Endodermal cell (in vitro differentiated cells): ENCODE measurements at regions not wholly inside any gene's neighbourhood (a gene's known extent, or its start where the extent isn't known, plus 50 kb on each side); places are given as distances from the start of the nearest gene placed in this dataset.

Experiments used
- DNase-seq: peaks from one replicate; pipeline ENCODE4 v3.0.0-alpha.2; 2017
- H3K27ac ChIP-seq: 2 replicates; pipeline ENCODE4 v1.5.1; 2013; ENCODE audit warnings: mild to moderate bottlenecking, low read depth, low read length, moderate library complexity
- H3K27me3 ChIP-seq: 2 replicates; pipeline ENCODE4 v1.6.1; 2013; ENCODE audit warnings: mild to moderate bottlenecking, low read length, moderate library complexity; ENCODE audit not compliant: insufficient read depth, control insufficient read depth, poor library complexity, severe bottlenecking
- H3K36me3 ChIP-seq: 2 replicates; pipeline ENCODE4 v1.7.0; 2013; ENCODE audit warnings: mild to moderate bottlenecking, low read length, moderate library complexity; ENCODE audit not compliant: control insufficient read depth, insufficient read depth
- H3K4me1 ChIP-seq: one replicate; pipeline ENCODE4 v1.7.0; 2013; ENCODE audit warnings: low read length; ENCODE audit not compliant: control insufficient read depth, insufficient read depth
- H3K4me3 ChIP-seq: 2 replicates; pipeline ENCODE4 v1.5.1; 2013; ENCODE audit warnings: mild to moderate bottlenecking, low read length, moderate library complexity
- H3K9ac ChIP-seq: 2 replicates; pipeline ENCODE4 v1.6.1; 2013; ENCODE audit warnings: mild to moderate bottlenecking, low read length, moderate library complexity; ENCODE audit not compliant: poor library complexity, severe bottlenecking; ENCODE audit errors: extremely low read depth
- H3K9me3 ChIP-seq: 2 replicates; pipeline ENCODE4 v1.6.1; 2013; ENCODE audit warnings: mild to moderate bottlenecking, low read length, moderate library complexity; ENCODE audit not compliant: control insufficient read depth
- H3K27ac Mint-ChIP-seq: 2 replicates; pipeline ENCODE4 v1.8.0; 2020; ENCODE audit warnings: mixed read lengths
- H3K27me3 Mint-ChIP-seq: 2 replicates; pipeline ENCODE4 v1.8.0; 2021; ENCODE audit warnings: mild to moderate bottlenecking, mixed read lengths; ENCODE audit not compliant: insufficient read depth
- H3K36me3 Mint-ChIP-seq: 2 replicates; pipeline ENCODE4 v1.8.0; 2020; ENCODE audit warnings: low read depth, mixed read lengths
- H3K4me1 Mint-ChIP-seq: 2 replicates; pipeline ENCODE4 v1.8.0; 2020; ENCODE audit warnings: mixed read lengths
- H3K4me3 Mint-ChIP-seq: 2 replicates; pipeline ENCODE4 v1.8.0; 2020; ENCODE audit warnings: mild to moderate bottlenecking, moderate library complexity, mixed read lengths
- H3K9me3 Mint-ChIP-seq: 2 replicates; pipeline ENCODE4 v1.8.0; 2020; ENCODE audit warnings: mild to moderate bottlenecking, mixed read lengths
- CTCF ChIP-seq: fragments of 200-600 bp; sonication (generic); conservative IDR thresholded peaks from 2 replicates; pipeline ENCODE4 v1.5.0; 2021; ENCODE audit warnings: antibody characterized with exemption, mild to moderate bottlenecking
- WGBS, 2 experiments: methylation state at CpG; one replicate each; pipeline versions ENCODE4 v1.1.5 to v1.1.7; 2013; ENCODE audit warnings: missing lambda C conversion rate in 2 of 2, mixed read lengths in 1 of 2; ENCODE audit not compliant: insufficient coverage in 1 of 2, insufficient read length in 1 of 2; 5-methylcytosine and 5-hydroxymethylcytosine counted together

GRCh38 chr2:196251132-196251531, 79.8 kb upstream of the STK17B start:
- H3K9me3 ChIP-seq, result no peaks in the 10 kb centered on the region
- no peak for DNase-seq
- Mint-ChIP-seq H3K27me3 (no peaks in the 10 kb centered on the region), H3K36me3 (peaks cover 7% of the 10 kb centered on the region), H3K27ac (no peak overlapping the region), H3K9me3 (no peaks in the 10 kb centered on the region), H3K4me1 (no peaks in the 10 kb centered on the region), H3K4me3 (no peak overlapping the region)
- no peaks in the 10 kb centered on the region for H3K4me1 ChIP-seq
- no peak overlapping the region for H3K9ac ChIP-seq
- no peak overlapping the region for H3K4me3 ChIP-seq
- no peaks in the 10 kb centered on the region for H3K36me3 ChIP-seq
- no peaks in the 10 kb centered on the region for H3K27me3 ChIP-seq
- H3K27ac ChIP-seq, result no peak overlapping the region
- TF ChIP-seq CTCF, result no peak
- 87 to 90% methylated on average over 3 of the region's 3 CpGs for WGBS, 2 experiments

- H3K4me1 ChIP-seq, result no peaks in the 10 kb centered on the region
- WGBS, 2 experiments, result 95 to 100% methylated on average over 1 of the region's 1 CpG
- H3K4me3 ChIP-seq, result no peak overlapping the region
- no peak overlapping the region for H3K27ac Mint-ChIP-seq
- H3K9me3 ChIP-seq, result no peaks in the 10 kb centered on the region
- H3K27me3 Mint-ChIP-seq, result no peaks in the 10 kb centered on the region
- H3K27me3 ChIP-seq, result no peaks in the 10 kb centered on the region
- H3K9ac ChIP-seq, result no peak overlapping the region
- H3K4me1 Mint-ChIP-seq, result no peaks in the 10 kb centered on the region
- TF ChIP-seq CTCF, result no peak
- H3K36me3 Mint-ChIP-seq, result peaks cover 7% of the 10 kb centered on the region
- no peaks in the 10 kb centered on the region for H3K9me3 Mint-ChIP-seq
- no peak overlapping the region for H3K27ac ChIP-seq
- DNase-seq, result no peak
- H3K4me3 Mint-ChIP-seq, result no peak overlapping the region
- no peaks in the 10 kb centered on the region for H3K36me3 ChIP-seq
Measured at GRCh38 chr2:196252408-196253115, 81.2 kb upstream of the STK17B start.

GRCh38 chr2:196253116-196253480, 81.7 kb upstream of the STK17B start:
- DNase-seq, result no peak
- H3K9me3 Mint-ChIP-seq, result no peaks in the 10 kb centered on the region
- Histone ChIP-seq H3K4me3 (no peak overlapping the region), H3K27ac (no peak overlapping the region), H3K27me3 (no peaks in the 10 kb centered on the region), H3K9ac (no peak overlapping the region), H3K36me3 (no peaks in the 10 kb centered on the region), H3K4me1 (no peaks in the 10 kb centered on the region), H3K9me3 (no peaks in the 10 kb centered on the region)
- H3K36me3 Mint-ChIP-seq, result peaks cover 7% of the 10 kb centered on the region
- H3K27ac Mint-ChIP-seq, result no peak overlapping the region
- TF ChIP-seq CTCF, result no peak
- no peaks in the 10 kb centered on the region for H3K27me3 Mint-ChIP-seq
- no peaks in the 10 kb centered on the region for H3K4me1 Mint-ChIP-seq
- no peak overlapping the region for H3K4me3 Mint-ChIP-seq
